RKO (cell line): ENCODE measurements at regions not wholly inside any gene's neighbourhood (a gene's known extent, or its start where the extent isn't known, plus 50 kb on each side); places are given as distances from the start of the nearest gene placed in this dataset.

Experiments used
- DNase-seq: peaks from one replicate; pipeline ENCODE4 v3.0.0-alpha.2; 2016; ENCODE audit warnings: low spot score

DNA sequence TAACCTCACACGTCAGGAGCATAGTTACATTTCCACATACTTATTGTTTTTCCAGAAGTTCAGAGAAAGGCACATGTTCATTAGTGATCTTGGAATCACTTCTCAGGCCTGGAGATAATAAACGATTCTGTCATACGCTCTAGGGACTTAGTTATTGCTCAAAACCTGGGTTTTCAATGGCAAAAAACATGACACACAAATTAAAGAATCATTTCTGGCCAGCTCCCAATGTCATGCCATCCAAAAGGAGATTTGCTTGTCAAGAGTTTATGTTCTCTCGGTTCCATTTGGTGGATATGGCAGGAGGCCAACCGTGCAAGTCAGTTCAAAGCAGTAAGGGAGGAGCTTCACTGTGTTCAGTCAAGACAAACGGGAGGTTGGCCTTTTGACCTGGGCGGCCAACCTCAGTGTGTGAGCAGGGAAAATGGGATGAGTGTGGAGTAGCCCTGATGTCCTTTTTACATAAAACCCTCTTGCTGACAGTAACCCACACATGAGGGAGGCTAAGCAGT, 123.4 kb downstream of the NXNL2 start:
- DNase-seq = no peak

DNA sequence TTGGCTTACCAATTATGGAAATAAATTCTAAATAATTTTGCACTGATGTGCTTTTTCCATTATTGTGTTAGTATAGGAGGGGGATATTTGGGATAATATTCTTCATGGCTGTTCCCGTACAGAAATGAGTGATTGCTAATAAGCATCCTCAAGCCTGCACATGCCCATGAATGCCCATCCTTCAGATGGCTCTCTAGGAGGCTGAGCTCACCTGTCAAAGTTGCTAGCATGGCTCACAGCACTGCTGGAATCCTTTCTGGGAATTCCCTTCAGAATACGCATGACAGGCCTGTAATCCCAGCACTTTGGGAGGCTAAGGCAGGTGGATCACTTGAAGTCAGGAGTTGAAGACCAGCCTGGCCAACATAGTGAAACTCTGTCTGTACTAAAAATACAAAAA, 124.1 kb downstream of the NXNL2 start:
- DNase-seq = no peak

DNA sequence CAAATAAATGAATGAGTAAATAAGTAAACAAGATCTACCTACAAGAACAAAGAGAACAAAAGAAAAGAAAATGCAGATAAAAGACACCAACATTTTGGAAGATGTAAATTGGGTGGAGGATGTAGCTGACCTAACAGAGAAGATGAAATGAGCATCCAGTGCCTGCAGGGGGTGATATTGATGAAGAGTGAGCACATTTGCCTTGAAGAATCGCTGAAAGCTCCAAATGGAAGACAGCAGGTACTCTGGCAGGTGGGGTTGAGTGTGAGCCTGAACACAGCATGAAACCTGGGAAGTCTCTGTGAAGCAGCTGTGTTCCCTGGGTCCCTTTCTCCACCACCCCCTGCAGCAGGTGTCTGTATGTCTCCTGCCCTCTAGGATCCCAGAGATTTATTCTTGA, 125.6 kb downstream of the NXNL2 start:
- no peak for DNase-seq

DNA sequence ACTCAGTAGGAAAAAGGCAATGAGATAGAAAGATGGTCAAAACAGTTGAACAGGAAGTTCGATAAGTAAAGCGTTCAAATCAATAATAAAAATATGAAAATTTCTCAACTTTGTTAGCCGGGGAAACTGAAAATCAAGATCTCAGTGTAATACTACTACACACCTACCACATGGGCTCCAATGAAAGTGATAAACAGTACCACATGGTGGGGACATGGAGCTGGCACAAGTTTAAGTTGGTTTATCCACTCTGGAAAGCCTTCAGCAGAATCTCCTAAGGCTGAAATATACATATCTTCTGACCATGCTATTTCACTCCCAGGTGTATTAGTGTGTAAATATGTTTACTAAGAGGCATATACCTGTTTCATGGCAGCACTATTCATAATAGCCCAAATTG, 126.8 kb downstream of the NXNL2 start:
- DNase-seq = no peak

DNA sequence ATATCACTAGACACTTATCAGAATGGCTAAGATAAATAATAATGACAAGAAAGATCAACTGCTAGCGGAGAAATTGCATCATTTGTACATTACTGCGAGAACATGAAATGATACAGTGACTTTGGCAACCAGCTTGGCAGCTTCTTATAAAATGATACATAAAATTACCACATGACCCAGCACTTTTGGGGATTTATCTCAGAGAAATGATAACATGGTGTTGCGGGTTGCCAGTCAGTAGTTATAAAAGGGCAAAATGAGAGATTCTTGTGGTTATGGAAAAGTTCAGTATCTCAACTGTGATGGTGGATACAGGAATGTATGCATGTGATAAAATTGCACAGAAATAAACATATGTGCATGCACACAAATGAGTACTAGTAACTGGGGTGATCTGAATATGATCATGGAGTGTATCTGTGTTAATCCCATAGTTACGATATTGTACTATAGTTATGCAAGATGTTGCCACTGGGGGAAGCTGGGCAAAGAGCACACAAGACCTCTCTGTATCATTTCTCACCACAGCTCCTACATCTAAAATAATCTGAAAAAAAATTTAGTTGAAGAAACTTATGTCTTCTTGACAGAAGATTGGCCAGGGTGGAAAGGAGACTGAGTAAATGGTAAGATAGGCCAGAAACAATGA, 128.9 kb downstream of the NXNL2 start:
- no peak for DNase-seq

DNA sequence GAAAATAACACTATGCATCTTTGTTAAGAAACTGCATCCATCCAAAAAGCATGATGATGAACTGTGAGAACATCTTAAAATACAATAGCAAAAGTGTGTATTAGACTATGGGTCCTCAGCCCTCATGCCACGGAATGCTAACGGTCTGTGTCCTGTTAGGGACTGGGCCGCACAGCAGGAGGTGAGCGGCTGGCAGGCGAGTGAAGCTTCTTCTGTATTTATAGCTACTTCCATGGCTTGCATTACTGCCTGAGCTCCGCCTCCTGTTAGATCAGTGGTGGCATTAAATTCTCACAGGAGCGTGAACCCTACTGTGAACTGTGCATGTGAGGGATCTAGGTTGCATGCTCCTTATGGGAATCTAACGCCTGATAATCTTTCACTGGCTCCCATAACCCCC, 129.8 kb downstream of the NXNL2 start:
- DNase-seq = no peak

DNA sequence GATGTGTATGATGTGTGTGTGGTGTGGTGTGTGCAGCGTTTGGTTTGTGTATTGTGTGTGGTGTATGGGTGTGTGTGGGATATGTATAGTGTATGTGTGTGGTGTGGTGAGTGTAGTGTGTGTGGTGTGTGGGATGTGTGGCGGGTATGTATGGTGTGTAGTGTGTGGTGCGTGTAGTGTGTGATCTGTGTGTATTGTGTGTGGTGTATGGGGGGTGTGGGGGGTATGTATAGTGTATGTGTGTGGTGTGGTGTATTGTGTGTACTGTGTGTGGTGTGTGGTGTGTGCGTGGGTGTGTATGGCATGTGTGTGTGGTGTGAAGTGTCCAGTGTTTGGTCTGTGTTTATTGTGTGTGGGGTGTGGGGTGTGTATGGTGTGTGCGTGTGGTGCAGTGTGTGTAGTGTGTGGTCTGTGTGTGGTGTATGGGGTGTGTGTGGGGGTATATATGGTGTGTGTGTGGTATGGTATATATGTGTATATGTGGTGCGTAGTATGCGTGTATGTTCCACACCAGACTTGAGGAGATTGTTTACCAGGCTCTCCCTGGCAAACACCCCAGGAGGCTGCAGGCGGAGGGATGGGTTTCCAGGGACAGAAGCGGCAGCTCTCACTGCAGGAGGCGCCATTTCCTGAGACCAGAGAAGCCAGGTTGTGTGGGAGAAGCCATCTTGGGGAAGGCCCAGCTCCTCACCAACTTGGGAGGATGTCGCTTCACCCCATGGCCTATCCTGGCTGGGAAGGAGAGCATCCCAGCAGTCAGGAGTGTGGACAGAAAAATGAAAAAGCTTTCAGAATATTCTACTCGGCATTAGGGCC, 138.1 kb downstream of the NXNL2 start:
- DNase-seq = no peak

DNA sequence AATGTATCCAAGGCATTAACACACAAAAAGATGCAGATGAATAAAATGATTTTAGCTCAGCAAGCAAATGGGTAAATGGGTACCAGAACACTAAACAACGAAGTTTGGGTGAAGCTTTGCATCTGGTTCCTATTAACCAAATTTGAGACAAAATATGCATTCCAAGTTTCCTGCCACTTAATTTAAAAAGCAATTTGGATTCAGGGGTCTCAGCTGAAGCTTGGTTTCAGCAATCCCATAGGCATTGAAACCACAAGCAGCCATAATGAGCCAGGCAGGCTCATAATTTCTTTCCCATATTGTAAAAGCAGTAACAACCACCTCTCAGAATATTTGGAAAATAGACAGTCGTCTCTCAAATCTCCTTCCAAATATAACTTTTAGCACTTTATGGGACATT, 138.9 kb downstream of the NXNL2 start:
- no peak for DNase-seq

DNA sequence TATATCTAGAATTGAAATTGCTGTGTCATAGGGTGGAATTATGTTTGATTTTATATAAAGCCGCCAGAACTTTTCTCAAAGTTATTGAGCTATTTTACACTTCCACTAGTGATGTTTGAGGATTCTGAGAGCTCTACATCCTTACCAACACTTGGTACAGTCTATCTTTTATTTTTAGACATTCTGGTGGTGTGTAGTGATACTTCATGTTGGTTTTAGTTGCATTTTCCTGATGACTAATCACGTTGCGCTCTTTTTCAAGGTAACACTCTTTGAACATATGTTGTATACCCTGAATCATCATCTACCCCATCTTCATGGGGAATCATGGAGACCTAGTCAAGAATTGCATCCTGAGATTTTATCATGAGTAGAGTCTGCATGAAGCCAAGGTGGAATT, 141.7 kb downstream of the NXNL2 start:
- DNase-seq = no peak

DNA sequence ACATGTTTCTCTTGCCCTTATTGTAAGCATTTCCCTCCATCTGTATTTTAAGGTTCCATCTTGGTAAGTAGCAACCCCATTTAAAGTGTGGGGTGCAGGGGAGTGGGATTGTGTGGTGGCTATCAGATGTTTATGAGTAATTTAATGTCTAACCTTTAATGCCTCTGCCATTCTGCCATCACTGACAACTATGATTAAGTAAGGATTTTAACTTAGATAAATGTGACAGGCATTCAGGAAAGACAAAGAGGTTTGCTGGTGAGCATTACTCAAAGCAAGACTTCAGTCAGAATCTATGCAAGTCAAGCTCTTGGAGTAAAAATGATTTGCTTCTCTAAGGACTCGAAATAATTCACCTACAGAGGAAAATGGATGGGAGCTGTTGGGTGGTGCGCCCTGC, 143.0 kb downstream of the NXNL2 start:
- DNase-seq = no peak

DNA sequence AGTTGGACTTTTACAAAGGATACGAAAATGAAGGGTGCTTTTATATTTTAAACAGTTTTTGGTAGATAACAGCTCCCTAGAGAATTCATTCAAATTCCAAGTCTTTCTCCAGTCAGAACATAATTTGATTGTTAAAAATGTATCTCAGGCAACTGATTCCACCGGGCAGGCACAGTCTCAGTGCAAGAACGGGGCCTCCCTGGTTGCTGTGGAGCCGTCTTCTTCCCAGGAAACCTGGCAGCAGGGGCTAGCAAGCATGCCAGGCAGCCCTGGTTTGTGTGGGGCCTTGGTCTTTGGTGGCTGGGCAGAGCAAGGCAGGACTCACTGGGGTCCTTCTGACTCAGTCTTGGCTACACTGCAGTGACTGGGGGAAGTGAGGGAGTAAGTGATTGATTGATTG, 143.5 kb downstream of the NXNL2 start:
- DNase-seq = no peak

DNA sequence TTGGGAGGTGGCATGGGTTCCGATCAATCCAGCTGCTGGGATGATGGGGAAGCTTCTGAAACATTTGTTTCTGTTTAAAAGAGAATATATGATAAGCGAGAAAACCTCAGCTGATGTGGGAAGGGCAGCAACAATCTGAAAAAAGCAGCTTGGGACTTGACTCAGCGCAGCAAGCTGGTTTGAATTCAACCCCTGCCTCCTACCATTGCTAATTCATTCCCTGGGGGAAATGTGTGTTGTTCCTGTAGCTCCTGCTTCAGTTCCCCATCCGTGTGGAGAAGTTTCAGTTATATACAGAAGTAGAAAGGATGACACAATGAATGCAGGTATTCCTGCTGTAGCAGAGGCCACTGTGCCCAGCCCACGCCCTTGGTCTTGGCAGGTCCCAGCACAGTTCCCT, 145.1 kb downstream of the NXNL2 start:
- no peak for DNase-seq

DNA sequence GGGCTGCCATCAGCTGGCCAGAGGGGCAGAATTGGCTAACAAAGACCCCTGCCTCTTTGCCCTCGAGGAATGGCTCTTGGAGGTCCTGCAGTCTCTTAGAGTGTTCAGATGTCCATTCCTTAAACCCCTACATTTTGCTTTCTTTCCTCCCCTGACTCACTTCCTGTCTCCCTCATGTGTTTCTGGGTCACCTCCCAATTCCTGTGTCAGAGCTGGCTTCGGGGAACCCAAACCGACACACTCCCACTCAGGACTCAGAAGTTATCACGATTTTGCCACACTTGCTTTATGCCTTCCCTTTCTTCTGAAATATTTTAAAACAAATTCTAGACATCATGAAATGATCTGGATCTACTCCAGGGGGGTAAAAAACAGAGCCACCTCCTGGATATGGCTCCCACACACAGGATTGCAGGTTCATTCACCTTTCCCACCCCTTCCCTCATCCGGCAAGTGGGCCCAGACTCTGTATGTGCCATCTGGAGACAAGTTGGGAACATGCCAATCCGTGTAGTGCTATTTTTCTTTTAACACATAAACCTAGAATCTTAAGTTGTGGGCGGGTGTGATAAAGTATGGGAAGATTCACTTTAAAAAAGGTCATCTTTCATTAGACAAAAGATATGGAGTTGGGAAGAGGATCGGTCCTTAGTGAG, 145.7 kb downstream of the NXNL2 start:
- no peak for DNase-seq

DNA sequence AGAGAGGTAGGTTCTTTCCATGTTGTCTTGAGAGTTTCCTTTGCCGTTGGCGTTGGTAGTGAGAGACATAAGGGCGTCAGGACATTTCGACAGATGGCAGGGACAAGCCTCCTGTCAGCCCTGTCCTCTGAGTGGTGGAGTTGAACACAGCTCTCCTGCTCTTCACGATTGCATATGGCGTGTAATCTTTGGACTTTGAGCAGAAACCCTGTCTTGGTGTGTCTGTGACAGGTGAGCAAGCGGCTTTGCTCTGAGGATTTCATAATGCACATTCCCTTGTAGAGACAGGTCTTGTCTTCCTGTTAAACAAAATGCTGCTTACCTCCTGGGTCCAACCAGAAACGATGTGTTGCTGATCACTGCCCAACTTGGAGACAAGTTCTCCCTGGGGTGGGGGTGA, 146.5 kb downstream of the NXNL2 start:
- DNase-seq = no peak

DNA sequence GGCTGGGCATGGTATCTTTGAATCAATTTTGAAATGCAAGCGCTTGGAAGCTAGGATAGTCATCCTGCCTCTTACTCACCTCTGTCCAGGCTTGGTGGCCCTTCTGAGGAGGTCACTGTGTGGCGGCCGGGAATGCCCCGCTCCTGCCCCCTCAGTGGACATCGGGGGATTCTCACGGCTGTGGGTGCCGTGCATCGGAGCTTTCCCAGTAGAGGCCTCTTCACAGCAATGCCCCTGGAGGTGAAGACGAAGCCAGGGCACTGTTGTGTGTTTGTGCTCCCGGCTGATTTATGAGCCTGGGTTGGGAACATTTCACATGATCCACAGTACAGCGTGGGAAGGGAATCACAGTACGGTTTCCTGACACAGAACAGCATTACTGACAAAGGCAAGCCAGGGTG, 147.5 kb downstream of the NXNL2 start:
- no peak for DNase-seq

DNA sequence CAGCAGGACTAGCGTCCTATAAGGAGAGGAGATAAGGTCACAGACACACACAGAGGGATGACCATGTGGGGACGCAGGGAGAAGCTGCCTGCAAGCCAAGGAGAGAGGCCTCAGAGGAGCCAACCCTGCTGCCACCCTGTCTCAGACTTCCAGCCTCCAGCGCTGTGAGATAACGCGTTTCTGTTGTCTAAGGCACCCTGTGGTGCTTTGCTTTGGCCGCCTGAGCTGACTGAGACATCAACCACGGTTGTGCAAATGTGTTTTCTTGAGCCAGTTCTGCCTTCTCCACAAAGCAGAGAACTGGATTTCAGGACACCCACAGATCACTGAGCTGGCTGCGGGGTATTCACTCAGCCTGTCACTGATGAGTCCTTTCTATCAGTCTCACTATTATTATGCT, 149.1 kb downstream of the NXNL2 start:
- no peak for DNase-seq

DNA sequence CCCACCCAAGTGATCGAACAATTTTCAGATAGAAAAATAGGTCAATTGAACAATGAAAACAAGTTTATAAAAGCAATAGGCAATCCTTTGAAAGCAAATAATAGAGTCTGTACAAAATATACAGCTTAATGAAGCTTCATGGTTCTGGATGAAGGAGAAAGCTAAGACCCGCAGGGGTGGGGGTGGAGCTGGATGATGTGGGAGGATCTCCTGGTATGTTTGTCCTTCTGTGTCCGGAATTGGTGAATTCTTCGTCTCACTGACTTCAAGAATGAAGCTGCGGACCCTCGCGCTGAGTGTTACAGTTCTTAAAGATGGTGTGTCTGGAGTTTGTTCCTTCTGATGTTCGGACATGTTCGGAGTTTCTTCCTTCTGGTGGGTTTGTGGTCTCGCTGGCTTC, 149.9 kb downstream of the NXNL2 start:
- no peak for DNase-seq

DNA sequence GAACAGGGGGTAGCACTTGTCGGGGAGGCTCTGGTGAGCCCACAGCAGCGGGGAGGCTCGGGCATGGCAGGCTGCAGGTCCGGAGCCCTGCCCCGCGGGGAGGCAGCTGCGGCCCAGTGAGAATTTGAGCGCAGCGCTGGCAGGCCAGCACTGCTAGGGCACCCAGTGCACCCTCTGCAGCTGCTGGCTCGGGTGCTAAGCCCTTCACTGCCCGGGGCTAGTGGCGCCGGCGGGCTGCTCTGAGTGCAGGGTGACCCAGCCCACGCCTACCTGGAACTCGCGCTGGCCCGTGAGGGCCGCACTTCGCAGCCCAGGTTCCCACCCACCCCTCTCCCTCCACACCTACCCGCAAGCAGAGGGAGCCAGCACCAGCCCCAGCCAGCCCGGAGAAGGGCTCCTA, 151.0 kb downstream of the NXNL2 start:
- DNase-seq = no peak

DNA sequence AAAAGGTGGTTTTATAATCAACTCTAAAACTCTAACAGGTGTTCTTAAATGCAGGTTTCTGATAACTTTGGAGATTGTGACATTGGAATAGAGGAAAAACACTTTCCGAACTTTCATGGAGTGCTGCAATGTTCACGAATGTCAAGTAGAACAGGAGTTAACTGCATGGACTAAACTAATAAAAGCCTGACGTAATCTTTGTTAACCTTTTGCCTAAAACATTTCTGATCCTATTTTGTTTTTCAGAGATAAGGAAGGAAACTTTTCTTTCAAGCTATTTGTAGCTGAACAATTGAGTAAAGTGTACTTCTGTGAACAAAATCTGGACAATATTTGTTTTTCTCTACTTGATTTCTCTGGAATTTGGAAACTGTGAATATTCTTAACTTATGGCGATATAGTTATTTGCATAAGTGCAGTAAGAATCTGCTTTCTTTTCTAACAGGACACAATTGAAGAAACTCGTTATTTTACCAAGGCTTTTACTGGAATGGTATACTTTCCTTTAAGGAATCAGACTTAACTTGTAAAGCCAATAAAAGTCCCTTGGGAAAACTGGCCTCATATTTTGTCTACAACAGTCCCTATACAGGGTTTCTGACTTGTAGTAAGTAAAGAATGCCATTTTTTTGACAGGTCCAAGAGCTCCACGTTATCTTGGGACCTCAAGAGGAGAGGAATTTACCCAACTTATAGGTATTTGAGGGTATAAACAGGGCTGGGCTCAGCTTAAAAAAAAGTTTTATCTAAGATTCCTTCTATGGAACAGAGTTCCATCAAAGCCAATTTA, 154.7 kb downstream of the NXNL2 start:
- no peak for DNase-seq

DNA sequence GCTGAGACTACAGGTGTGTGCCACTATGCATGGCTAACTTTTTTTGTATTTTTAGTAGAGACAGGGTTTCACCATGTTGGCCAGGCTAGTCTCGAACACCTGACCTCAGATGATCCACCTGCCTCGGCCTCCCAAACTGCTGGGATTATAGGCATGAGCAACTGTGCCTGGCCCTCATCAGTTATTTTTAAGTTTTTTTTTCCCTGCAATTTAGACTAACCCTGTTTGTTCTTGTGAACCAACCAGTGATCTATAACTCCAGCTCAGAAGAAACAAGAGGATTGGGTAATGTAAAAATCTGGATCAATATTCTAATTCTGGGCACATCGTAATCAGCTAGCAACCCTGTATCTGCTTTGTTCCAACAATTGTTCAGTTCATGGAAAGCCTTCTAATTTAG, 155.7 kb downstream of the NXNL2 start:
- no peak for DNase-seq

DNA sequence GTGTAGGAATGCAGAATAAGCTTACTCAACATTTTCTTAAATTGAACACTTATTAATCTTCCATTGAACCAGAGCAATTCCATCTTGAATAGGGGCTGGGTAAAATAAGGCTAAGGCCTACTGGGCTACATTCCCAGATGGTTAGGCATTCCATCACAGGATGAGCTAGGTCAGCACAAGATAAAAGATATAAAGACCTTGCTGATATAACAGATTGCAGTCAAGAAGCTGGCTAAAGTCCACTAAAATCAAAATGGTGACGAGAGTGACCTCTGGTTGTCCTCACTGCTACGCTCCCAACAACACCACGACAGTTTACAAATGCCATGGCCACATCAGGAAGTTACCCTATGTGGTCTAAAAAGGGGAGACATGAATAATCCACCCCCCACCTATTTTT, 156.1 kb downstream of the NXNL2 start:
- no peak for DNase-seq

DNA sequence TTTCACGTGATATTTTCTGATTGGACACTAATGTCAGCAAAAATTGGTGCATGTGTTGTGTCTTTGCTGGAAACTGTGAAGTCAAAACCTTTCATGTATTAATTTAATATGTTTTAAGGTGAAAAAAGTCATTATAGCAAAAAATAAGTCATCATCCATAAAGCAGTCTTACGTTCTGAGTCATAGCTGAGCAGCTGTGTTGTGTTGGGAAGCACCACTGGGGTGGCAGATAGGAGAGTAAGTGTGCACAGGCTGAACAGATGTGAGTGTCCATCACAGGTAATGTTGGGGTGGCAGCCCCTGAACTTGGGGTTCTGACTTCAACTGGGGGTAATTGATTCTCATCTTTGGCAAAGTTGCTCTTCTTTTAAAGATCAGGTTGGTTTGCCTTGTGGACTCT, 156.8 kb downstream of the NXNL2 start:
- DNase-seq = no peak
